Upper lobe of right lung (tissue), 1 donor: ENCODE measurements at regions not wholly inside any gene's neighbourhood (a gene's known extent, or its start where the extent isn't known, plus 50 kb on each side); places are given as distances from the start of the nearest gene placed in this dataset.

ENCODE experiments used
- ATAC-seq: fragments of 200-7000 bp; cut with Tn5 transposase; one replicate; pipeline ENCODE4 v1.9.1; 2020; ENCODE audit warnings: mild to moderate bottlenecking, moderate library complexity
- DNase-seq: peaks from one replicate; pipeline ENCODE4 v3.0.0-alpha.2; 2020
- H3K27ac ChIP-seq: fragments of 200-600 bp; one replicate; pipeline ENCODE4 v1.8.0; 2022
- H3K27me3 ChIP-seq: fragments of 200-600 bp; one replicate; pipeline ENCODE4 v1.8.0; 2022; ENCODE audit warnings: mild to moderate bottlenecking
- H3K36me3 ChIP-seq: fragments of 200-600 bp; one replicate; pipeline ENCODE4 v1.8.0; 2022
- H3K4me1 ChIP-seq: fragments of 200-600 bp; one replicate; pipeline ENCODE4 v1.8.0; 2022
- H3K4me3 ChIP-seq: fragments of 200-600 bp; one replicate; pipeline ENCODE4 v1.8.0; 2022; ENCODE audit warnings: mild to moderate bottlenecking
- H3K9me3 ChIP-seq: fragments of 200-600 bp; one replicate; pipeline ENCODE4 v1.8.0; 2022
- CTCF ChIP-seq: fragments of 200-600 bp; IDR thresholded peaks from one replicate; pipeline ENCODE4 v1.8.0; 2022; ENCODE audit warnings: antibody characterized with exemption
- intact Hi-C: fragments of 100-400 bp; cut with DNase I; formaldehyde crosslinking; loops from one replicate; pipeline ENCODE4 v1.11.0; 2022
- donor health status: DM: no; HTN: yes; CAD: no; lungs with severe emphysema.

- H3K4me1 ChIP-seq, result no peaks in the 10 kb centered on the region
- DNase-seq (no peak), ATAC-seq (no peak)
- H3K9me3 ChIP-seq, result no peaks in the 10 kb centered on the region
- H3K4me3 ChIP-seq, result no peak overlapping the region
- no peak overlapping the region for H3K27ac ChIP-seq
- TF ChIP-seq CTCF, result no peak
- H3K36me3 ChIP-seq, result no peaks in the 10 kb centered on the region
- intact Hi-C loops, result no loop called here
- H3K27me3 ChIP-seq, result no peaks in the 10 kb centered on the region
Measured at GRCh38 chr2:194205568-194206227, 1451.3 kb upstream of the SLC39A10 start.

DNA sequence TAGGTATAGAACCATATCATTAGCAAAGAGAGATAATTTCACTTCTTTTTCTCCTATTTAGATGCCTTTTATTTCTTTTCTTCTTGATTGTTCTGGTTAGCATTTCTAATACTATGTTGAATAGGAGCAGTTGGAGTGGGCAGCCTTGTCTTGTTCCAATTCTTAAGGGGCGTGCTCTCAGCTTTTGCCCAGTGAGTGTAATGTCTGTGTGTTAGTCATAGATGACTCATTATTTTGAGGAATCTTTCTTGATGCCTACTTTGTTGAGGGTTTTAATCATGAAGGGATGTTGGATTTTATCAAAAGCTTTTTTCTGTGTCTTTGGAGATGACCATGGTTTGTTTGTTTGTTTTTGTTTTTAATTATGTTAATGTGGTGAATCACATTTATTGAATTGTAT, 1453.1 kb upstream of the SLC39A10 start:
- H3K9me3 ChIP-seq, result no peaks in the 10 kb centered on the region
- no peaks in the 10 kb centered on the region for H3K4me1 ChIP-seq
- no peak overlapping the region for H3K27ac ChIP-seq
- H3K4me3 ChIP-seq, result no peak overlapping the region
- intact Hi-C loops, result no loop called here
- no peak for TF ChIP-seq CTCF
- no peak for DNase-seq
- no peaks in the 10 kb centered on the region for H3K36me3 ChIP-seq
- no peak for ATAC-seq
- no peaks in the 10 kb centered on the region for H3K27me3 ChIP-seq

DNA sequence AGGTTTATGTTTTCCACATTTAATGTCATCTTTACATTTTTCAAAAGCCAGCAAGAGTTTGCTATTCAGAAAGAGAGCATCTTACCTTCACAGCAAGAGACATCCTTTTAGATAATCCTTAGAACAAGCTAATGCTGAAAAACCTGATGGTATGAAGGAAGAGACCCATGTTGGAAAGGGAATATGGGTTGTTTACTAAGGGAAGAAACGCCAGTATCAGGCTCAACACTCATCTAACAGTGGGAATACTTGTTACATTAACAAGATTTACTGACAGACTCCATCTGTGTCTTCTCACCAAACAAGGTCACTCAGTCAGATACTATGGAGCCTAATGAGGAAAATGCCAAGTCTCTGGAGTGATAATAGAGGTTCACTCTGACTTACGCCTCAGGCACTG, 1474.1 kb upstream of the SLC39A10 start:
- TF ChIP-seq CTCF, result no peak
- Histone ChIP-seq H3K9me3 (no peaks in the 10 kb centered on the region), H3K27ac (no peak overlapping the region), H3K4me3 (no peak overlapping the region), H3K4me1 (no peaks in the 10 kb centered on the region), H3K27me3 (no peaks in the 10 kb centered on the region), H3K36me3 (no peaks in the 10 kb centered on the region)
- DNase-seq (no peak), ATAC-seq (no peak)
- intact Hi-C loops, result no loop called here

GRCh38 chr2:194176134-194176533, 1480.9 kb upstream of the SLC39A10 start:
- no peak overlapping the region for H3K4me3 ChIP-seq
- no peaks in the 10 kb centered on the region for H3K27me3 ChIP-seq
- no peaks in the 10 kb centered on the region for H3K36me3 ChIP-seq
- DNase-seq (peak; percentile 54), ATAC-seq (no peak)
- H3K9me3 ChIP-seq, result no peaks in the 10 kb centered on the region
- H3K4me1 ChIP-seq, result no peaks in the 10 kb centered on the region
- H3K27ac ChIP-seq, result no peak overlapping the region
- intact Hi-C loops, result no loop called here
- TF ChIP-seq CTCF, result no peak

DNA sequence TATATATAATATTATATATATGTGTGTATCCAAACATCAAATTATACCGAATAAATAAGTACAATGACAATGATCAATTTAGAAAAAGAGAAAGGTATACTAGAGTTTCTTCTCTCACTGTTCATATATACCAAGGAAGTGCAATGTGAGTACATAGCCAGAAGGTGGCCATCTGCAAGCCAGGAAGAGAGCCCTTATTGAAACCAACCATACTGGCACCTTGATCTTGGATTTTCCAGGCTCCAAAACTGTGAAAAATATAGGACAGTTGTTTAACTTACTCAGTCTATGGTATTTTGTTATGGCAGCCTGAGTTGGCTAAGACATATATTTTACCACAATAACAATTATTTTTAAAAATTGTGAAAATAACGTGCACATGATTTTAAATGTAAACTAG, 1490.2 kb upstream of the SLC39A10 start:
- no peak for DNase-seq
- no peaks in the 10 kb centered on the region for H3K27me3 ChIP-seq
- no peaks in the 10 kb centered on the region for H3K4me1 ChIP-seq
- H3K9me3 ChIP-seq, result no peaks in the 10 kb centered on the region
- TF ChIP-seq CTCF, result peak; percentile 40
- H3K36me3 ChIP-seq, result no peaks in the 10 kb centered on the region
- no peak overlapping the region for H3K27ac ChIP-seq
- peak; percentile 41 for ATAC-seq
- no peak overlapping the region for H3K4me3 ChIP-seq
- intact Hi-C loops, result no loop called here

DNA sequence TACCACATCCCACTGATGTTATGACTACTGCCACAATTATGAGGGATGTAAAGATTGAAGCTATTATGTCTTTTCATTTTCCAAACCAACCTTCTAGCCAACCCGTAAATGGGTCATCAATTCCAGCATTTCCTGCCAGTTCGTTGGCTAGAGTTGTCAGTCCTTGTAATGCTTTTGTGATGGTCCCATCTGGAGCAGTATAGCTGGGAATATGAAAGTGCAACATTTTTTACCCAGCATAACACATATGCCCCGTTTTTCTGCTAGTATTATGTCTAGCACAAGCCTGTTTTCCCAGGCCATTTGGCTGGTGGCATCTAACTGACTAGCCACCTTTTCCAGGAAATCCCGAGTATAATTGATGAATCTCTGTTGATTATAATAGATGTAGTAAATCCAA, 1501.6 kb upstream of the SLC39A10 start:
- no peaks in the 10 kb centered on the region for H3K27me3 ChIP-seq
- H3K4me3 ChIP-seq, result no peak overlapping the region
- TF ChIP-seq CTCF, result no peak
- no peaks in the 10 kb centered on the region for H3K4me1 ChIP-seq
- H3K36me3 ChIP-seq, result no peaks in the 10 kb centered on the region
- ATAC-seq (no peak), DNase-seq (no peak)
- H3K9me3 ChIP-seq, result no peaks in the 10 kb centered on the region
- intact Hi-C loops, result no loop called here
- no peak overlapping the region for H3K27ac ChIP-seq
